HEK293 (cell line): ENCODE measurements at regions not wholly inside any gene's neighbourhood (a gene's known extent, or its start where the extent isn't known, plus 50 kb on each side); places are given as distances from the start of the nearest gene placed in this dataset.

Source experiments
- CTCF ChIA-PET: fragments of 350-600 bp; formaldehyde crosslinking; extraction: SDS; loops from one replicate; lab custom pipeline; 2021; ENCODE audit warnings: antibody characterized with exemption; lab: Yijun Ruan, JAX
- POLR2A ChIA-PET: fragments of 300-600 bp; formaldehyde crosslinking; extraction: SDS; loops from one replicate; lab custom pipeline; 2020; ENCODE audit warnings: antibody characterized with exemption, inconsistent platforms; lab: Yijun Ruan, JAX
- H3K27ac ChIP-seq: fragments of 200-500 bp; sonication (Bioruptor generic); 2 replicates; pipeline ENCODE4 v1.5.1; 2014; ENCODE audit warnings: low read depth, low read length, control low read depth, inconsistent platforms; ENCODE audit errors: extremely low read depth
- H3K36me3 ChIP-seq, 2 experiments: fragments of 200-500 bp in 1 of 2; sonication (Bioruptor generic) in 1 of 2; 1 replicate in 1 of 2; 2 replicates in 1 of 2; pipeline ENCODE4 v1.5.1; 2014 to 2017; ENCODE audit warnings: inconsistent platforms in 2 of 2, low read length in 2 of 2; ENCODE audit not compliant: control insufficient read depth in 2 of 2, insufficient read depth in 1 of 2
- H3K4me1 ChIP-seq: fragments of 200-500 bp; sonication (Bioruptor generic); 2 replicates; pipeline ENCODE4 v1.5.1; 2014; ENCODE audit warnings: mild to moderate bottlenecking, low read length, inconsistent platforms; ENCODE audit not compliant: control insufficient read depth, insufficient read depth
- H3K4me3 ChIP-seq: 2 replicates; pipeline ENCODE4 v1.5.1; 2011; ENCODE audit warnings: low read depth, mild to moderate bottlenecking, control low read depth, low read length, moderate library complexity
- H3K9me3 ChIP-seq: fragments of 200-500 bp; sonication (Bioruptor generic); 2 replicates; pipeline ENCODE4 v1.5.1; 2014; ENCODE audit warnings: low read depth, low read length, inconsistent platforms; ENCODE audit not compliant: control insufficient read depth, insufficient read depth
- GLI2 ChIP-seq: fragments of 450-650 bp; formaldehyde crosslinking; IDR thresholded peaks from 2 replicates; pipeline ENCODE4; 2017; ENCODE audit warnings: missing biosample characterization, missing genetic modification characterization, low read depth, borderline replicate concordance
- KLF8 ChIP-seq: fragments of 450-650 bp; formaldehyde crosslinking; IDR thresholded peaks from 2 replicates; pipeline ENCODE4 v1.5.1; 2016; ENCODE audit warnings: missing biosample characterization, missing genetic modification characterization
- ZNF133 ChIP-seq: fragments of 450-650 bp; formaldehyde crosslinking; IDR thresholded peaks from 2 replicates; pipeline ENCODE4 v1.5.1; 2016; ENCODE audit warnings: missing biosample characterization, missing genetic modification characterization
- ZNF146 ChIP-seq: fragments of 450-650 bp; formaldehyde crosslinking; IDR thresholded peaks from 2 replicates; pipeline ENCODE4 v1.5.1; 2016; ENCODE audit warnings: missing biosample characterization, missing genetic modification characterization
- ZNF221 ChIP-seq: fragments of 450-650 bp; formaldehyde crosslinking; IDR thresholded peaks from 2 replicates; pipeline ENCODE4 v1.5.1; 2017; ENCODE audit warnings: missing biosample characterization, missing genetic modification characterization, borderline replicate concordance
- ZNF23 ChIP-seq: fragments of 450-650 bp; formaldehyde crosslinking; IDR thresholded peaks from 2 replicates; pipeline ENCODE4 v1.5.1; 2016; ENCODE audit warnings: missing biosample characterization, missing genetic modification characterization, borderline replicate concordance
- ZNF239 ChIP-seq: fragments of 450-650 bp; formaldehyde crosslinking; IDR thresholded peaks from 2 replicates; pipeline ENCODE4 v1.5.1; 2016; ENCODE audit warnings: missing biosample characterization, missing genetic modification characterization
- ZNF324 ChIP-seq: fragments of 450-650 bp; formaldehyde crosslinking; IDR thresholded peaks from 2 replicates; pipeline ENCODE4 v1.5.1; 2016; ENCODE audit warnings: missing biosample characterization, missing genetic modification characterization
- ZNF335 ChIP-seq: fragments of 450-650 bp; formaldehyde crosslinking; conservative IDR thresholded peaks from 2 replicates; pipeline ENCODE4 v1.5.1; 2016; ENCODE audit warnings: missing biosample characterization, missing genetic modification characterization
- ZNF501 ChIP-seq: fragments of 450-650 bp; formaldehyde crosslinking; IDR thresholded peaks from 2 replicates; pipeline ENCODE4 v1.5.1; 2016; ENCODE audit warnings: missing biosample characterization, missing genetic modification characterization
- ZNF530 ChIP-seq: fragments of 450-650 bp; formaldehyde crosslinking; IDR thresholded peaks from 2 replicates; pipeline ENCODE4 v1.5.1; 2016; ENCODE audit warnings: low read depth, missing biosample characterization, missing genetic modification characterization
- TF ChIP-seq, protein P1 (sequence below): fragments of 450-650 bp; formaldehyde crosslinking; IDR thresholded peaks from 2 replicates; pipeline ENCODE4 v1.5.1; 2017; ENCODE audit warnings: missing biosample characterization, missing genetic modification characterization
- TF ChIP-seq, protein P2 (sequence below): fragments of 450-650 bp; formaldehyde crosslinking; IDR thresholded peaks from 2 replicates; pipeline ENCODE4 v1.5.0; 2017; ENCODE audit warnings: missing biosample characterization, missing genetic modification characterization, borderline replicate concordance
- TF ChIP-seq, protein P3 (sequence below): fragments of 450-650 bp; formaldehyde crosslinking; IDR thresholded peaks from 2 replicates; pipeline ENCODE4 v1.5.1; 2016; ENCODE audit warnings: missing biosample characterization, missing genetic modification characterization
- TF ChIP-seq, protein P4 (sequence below): fragments of 450-650 bp; formaldehyde crosslinking; IDR thresholded peaks from 2 replicates; pipeline ENCODE4 v1.5.1; 2016; ENCODE audit warnings: missing biosample characterization, missing genetic modification characterization

DNA sequence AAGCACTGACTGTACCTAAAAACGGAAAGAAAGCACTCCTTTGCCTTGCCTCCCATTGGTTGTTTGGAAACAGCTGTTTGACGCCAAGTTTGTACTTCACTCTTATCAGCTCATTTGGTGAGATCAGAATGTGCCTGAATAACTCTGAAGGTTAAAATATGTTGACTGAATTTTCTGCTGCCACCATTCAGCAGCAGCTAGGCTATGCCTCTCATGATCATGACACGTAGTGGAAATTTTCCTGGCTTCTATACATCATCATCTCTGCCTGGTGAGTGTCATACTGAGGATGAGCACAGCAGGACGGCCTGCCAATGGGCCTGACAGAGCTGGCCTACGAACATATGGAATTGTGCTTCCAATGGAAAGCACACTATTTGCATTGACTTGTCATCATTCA is 704.9 kb upstream of the CITED2 start:
- H3K4me3 ChIP-seq = no peak overlapping the region
- H3K36me3 ChIP-seq = no peaks in the 10 kb centered on the region
- ChIA-PET POLR2A (no interaction called here), CTCF (interaction anchor here (0.7 kb wide), 2 partner anchors 485 to 1013 kb away, joined by 3 read pairs; no protein-coding TSS in a partner anchor)
- H3K9me3 ChIP-seq = no peaks in the 10 kb centered on the region
- no peak for TF ChIP-seq ZNF146 (tag by site-specific recombination)
- no peak for TF ChIP-seq ZNF23 (tag by site-specific recombination)
- TF ChIP-seq, protein P1, sequence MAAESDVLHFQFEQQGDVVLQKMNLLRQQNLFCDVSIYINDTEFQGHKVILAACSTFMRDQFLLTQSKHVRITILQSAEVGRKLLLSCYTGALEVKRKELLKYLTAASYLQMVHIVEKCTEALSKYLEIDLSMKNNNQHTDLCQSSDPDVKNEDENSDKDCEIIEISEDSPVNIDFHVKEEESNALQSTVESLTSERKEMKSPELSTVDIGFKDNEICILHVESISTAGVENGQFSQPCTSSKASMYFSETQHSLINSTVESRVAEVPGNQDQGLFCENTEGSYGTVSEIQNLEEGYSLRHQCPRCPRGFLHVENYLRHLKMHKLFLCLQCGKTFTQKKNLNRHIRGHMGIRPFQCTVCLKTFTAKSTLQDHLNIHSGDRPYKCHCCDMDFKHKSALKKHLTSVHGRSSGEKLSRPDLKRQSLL (tag by site-specific recombination) = no peak
- TF ChIP-seq ZNF239 (tag by site-specific recombination) = no peak
- no peak for TF ChIP-seq ZNF530 (tag by site-specific recombination)
- TF ChIP-seq ZNF221 = no peak
- TF ChIP-seq, protein P2, sequence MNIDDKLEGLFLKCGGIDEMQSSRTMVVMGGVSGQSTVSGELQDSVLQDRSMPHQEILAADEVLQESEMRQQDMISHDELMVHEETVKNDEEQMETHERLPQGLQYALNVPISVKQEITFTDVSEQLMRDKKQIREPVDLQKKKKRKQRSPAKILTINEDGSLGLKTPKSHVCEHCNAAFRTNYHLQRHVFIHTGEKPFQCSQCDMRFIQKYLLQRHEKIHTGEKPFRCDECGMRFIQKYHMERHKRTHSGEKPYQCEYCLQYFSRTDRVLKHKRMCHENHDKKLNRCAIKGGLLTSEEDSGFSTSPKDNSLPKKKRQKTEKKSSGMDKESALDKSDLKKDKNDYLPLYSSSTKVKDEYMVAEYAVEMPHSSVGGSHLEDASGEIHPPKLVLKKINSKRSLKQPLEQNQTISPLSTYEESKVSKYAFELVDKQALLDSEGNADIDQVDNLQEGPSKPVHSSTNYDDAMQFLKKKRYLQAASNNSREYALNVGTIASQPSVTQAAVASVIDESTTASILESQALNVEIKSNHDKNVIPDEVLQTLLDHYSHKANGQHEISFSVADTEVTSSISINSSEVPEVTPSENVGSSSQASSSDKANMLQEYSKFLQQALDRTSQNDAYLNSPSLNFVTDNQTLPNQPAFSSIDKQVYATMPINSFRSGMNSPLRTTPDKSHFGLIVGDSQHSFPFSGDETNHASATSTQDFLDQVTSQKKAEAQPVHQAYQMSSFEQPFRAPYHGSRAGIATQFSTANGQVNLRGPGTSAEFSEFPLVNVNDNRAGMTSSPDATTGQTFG (tag by site-specific recombination) = no peak
- TF ChIP-seq, protein P3, sequence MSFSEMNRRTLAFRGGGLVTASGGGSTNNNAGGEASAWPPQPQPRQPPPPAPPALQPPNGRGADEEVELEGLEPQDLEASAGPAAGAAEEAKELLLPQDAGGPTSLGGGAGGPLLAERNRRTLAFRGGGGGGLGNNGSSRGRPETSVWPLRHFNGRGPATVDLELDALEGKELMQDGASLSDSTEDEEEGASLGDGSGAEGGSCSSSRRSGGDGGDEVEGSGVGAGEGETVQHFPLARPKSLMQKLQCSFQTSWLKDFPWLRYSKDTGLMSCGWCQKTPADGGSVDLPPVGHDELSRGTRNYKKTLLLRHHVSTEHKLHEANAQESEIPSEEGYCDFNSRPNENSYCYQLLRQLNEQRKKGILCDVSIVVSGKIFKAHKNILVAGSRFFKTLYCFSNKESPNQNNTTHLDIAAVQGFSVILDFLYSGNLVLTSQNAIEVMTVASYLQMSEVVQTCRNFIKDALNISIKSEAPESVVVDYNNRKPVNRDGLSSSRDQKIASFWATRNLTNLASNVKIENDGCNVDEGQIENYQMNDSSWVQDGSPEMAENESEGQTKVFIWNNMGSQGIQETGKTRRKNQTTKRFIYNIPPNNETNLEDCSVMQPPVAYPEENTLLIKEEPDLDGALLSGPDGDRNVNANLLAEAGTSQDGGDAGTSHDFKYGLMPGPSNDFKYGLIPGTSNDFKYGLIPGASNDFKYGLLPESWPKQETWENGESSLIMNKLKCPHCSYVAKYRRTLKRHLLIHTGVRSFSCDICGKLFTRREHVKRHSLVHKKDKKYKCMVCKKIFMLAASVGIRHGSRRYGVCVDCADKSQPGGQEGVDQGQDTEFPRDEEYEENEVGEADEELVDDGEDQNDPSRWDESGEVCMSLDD = no peak
- no peak overlapping the region for H3K27ac ChIP-seq
- H3K4me1 ChIP-seq = 0 out of 2 replicates have a peak, but pooled peaks cover 2% of the 10 kb centered on the region

DNA sequence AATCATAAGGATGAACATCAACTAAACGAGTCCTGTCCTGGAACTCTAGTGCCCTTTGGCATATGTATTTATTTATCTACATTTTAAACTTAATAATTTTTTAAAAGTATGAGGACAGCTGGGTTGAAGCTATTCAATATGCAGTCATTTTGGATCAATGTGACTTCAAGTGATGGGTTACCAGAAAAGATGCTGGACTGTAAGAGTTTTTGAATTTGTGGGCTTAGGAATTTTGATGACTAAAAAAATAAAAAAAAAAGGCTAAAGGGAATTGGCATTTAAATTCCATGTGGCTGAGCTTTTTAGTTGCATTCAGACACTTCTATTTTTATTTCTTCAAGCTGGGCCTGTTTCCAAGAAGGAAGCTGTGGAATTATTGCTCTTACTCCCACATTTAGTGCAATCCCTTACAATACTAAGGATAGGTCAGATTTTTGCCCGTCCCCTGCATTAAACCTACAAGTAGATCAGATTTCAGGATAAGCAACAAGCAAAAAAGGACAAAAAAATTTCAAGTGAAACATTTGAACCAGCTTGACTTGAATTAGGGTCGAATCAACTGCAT is 704.2 kb upstream of the CITED2 start:
- Histone ChIP-seq H3K4me3 (no peak overlapping the region), H3K27ac (no peak overlapping the region), H3K4me1 (0 out of 2 replicates have a peak, but pooled peaks cover 2% of the 10 kb centered on the region), H3K36me3 (no peaks in the 10 kb centered on the region), H3K9me3 (no peaks in the 10 kb centered on the region)
- CTCF ChIA-PET = interaction anchor here (0.7 kb wide), 3 partner anchors 28 to 1012 kb away, joined by 3 read pairs; no protein-coding TSS in a partner anchor
- POLR2A ChIA-PET = no interaction called here
- TF ChIP-seq ZNF335 (tag by site-specific recombination) = no peak
- no peak for TF ChIP-seq ZNF133

DNA sequence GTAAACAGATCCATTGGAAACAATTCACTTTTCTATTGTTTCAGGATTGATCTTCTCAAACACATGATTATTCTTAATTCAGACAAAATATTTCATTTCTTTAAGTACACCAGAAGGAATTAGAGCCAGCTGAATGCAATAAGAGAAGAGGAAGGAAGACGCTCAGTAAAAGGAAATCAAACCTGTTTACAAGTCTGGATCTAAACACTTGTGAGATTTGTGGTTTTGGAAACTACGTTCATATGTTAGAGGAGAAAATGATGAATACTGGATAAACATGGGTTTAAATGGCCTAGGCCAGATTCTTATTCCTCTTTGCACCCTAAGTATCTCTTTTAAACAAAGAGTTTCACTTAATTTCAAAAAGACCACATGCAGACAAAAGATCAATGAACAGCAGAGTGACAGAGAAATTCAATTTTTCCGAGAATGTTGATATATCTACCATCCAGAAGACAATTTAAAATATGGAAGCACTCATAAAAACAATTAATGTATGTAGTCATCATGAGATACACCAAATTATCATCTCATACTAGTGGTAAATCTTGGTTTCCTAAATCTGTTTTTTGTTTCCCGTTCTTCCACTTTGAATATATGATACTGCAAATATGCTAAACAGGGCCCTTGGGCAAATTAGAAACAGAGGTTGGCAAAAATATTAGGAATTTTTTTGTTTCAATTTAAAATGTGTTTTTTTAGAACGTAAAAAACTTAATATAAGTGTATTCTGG is 703.5 kb upstream of the CITED2 start:
- ChIA-PET CTCF (interaction anchor here (0.7 kb wide), 1 partner anchor 27 kb away, joined by 3 read pairs; no protein-coding TSS in a partner anchor), POLR2A (no interaction called here)
- no peak overlapping the region for H3K4me3 ChIP-seq
- H3K27ac ChIP-seq = no peak overlapping the region
- 0 out of 2 replicates have a peak, but pooled peaks cover 6% of the 10 kb centered on the region for H3K4me1 ChIP-seq
- H3K9me3 ChIP-seq = no peaks in the 10 kb centered on the region
- no peaks in the 10 kb centered on the region for H3K36me3 ChIP-seq
- TF ChIP-seq, protein P3 = no peak
- TF ChIP-seq ZNF133 (no peak), KLF8 (tag by site-specific recombination) (no peak), GLI2 (tag by site-specific recombination) (no peak), ZNF501 (tag by site-specific recombination) (no peak), ZNF324 (tag by site-specific recombination) (no peak)
- TF ChIP-seq, protein P4, sequence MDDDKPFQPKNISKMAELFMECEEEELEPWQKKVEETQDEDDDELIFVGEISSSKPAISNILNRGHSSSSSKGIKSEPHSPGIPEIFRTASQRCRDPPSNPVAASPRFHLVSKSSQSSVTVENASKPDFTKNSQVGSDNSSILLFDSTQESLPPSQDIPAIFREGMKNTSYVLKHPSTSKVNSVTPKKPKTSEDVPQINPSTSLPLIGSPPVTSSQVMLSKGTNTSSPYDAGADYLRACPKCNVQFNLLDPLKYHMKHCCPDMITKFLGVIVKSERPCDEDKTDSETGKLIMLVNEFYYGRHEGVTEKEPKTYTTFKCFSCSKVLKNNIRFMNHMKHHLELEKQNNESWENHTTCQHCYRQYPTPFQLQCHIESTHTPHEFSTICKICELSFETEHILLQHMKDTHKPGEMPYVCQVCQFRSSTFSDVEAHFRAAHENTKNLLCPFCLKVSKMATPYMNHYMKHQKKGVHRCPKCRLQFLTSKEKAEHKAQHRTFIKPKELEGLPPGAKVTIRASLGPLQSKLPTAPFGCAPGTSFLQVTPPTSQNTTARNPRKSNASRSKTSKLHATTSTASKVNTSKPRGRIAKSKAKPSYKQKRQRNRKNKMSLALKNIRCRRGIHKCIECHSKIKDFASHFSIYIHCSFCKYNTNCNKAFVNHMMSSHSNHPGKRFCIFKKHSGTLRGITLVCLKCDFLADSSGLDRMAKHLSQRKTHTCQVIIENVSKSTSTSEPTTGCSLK = no peak
